ENCODE measurements at regions not wholly inside any gene's neighbourhood (a gene's known extent, or its start where the extent isn't known, plus 50 kb on each side); places are given as distances from the start of the nearest gene placed in this dataset.
"Not testable (repeated sequence)": the region's sequence is repeated elsewhere in the genome, so short reads cannot be mapped to it uniquely, and the experiment has no call there.

DNA sequence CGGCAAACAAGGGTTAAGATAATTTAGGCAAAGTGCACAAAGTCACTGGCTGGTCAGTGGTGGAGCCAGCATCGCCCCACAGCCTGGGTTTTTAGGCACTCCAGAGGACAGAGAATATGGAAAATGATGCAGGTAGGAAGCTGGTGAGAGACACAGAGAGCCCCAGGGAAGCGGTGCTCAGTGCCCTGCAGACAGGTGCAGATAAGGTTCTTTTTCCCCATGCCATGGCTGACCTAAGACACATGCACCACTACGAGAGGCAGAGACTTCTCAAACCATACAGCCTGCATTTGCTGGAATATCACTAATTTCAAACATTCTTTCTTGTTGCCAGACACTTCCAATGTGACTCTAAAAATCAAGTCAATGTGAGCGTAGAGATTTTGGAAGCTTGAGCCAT lies 205.7 kb upstream of the APCDD1 start:
- no peak for DNase-seq (ENCODE audit: low read depth)

DNA sequence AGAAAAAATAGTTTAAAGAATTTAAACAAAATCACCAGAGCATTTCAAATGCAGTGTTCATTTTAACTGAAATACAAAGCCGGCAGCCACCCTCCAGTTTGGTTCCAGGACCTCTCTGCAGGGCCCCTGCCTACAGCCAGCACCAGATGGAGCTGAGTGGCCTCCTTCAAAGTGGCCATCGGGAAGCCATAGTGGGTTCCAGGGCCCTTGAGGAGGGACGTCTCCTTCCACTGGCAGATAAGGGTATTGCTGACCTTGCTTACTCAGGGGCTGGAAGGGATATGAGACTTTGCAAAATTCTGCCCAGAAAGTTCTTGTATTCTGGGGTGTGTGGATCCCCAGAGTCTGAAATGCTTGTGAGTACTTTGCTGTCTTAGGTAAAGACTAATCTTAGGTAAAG lies 205.2 kb upstream of the APCDD1 start:
- DNase-seq (ENCODE audit: low read depth), result no peak

DNA sequence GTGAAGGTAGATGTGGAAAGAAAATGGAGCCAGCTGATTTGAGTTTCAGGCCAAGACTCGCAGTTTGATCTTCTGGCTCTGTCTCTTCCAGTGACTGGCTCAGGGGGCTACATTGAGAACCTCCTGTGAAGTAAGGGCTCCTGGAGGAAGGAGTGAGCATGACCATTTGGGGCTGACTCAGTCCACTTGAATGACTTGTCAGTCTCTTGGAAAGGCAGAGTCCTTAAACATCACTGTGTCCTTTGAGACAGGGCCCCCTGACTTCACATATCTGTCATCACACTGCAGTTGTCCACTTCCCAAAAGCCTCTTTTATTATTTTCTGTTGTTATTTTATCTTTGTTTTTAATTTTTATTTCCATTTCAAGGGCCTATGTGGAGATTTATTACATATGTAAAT lies 204.6 kb upstream of the APCDD1 start:
- no peak for DNase-seq (ENCODE audit: low read depth)

DNA sequence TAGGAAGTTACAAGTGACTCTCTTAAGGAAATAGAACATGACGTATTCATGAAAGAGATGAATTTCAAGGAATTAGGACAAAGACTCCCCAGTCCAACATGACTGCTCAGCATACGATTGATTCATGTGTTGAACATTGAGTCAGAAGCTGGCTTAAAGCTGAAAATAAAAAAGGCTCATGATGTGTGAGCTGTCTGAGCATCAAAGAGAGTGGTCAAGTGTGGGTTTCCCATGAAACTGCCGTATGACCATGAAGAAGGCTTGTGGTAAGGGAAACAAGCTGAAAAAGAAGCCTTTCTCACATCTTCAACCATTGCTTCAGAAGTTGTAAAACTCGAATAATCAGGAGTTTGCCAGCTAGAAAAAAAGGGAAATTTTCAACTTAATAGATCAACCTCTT lies 201.9 kb upstream of the APCDD1 start:
- DNase-seq (ENCODE audit: low read depth), result no peak

DNA sequence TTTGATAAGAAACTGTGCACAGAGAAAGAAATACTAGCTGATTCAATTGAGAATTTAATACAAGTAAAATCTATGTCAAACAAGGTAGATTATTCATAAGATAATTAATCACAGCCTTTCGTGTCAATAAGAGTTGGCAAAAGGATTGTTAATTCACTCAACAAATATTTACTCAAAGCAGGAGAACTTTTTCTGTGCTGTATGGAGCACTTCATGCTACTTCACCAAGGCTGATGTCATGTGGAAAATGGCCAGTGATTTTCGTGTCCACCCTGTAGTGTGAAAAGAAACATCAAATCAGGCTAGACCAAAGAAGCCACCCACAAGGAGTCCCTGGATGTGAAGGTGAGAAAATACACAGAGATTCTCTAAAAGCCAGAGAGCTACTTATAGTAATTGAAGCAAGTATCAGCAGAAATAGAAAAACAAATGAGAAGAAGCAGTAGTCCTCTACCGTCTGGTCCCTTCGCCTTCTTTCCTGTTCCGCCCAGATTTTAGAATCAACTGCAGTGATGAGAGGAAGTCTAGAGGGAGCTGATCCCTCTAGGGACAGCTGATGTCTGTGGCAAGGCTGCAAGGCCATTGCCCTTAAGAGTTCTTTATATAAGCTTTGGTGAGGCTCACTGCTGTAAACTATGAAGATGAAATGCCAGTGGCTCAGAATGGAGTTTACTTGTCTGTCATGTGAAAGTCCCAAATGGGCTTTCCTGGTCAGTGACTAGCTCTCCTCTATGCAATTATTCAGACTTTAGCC lies 201.3 kb upstream of the APCDD1 start:
- DNase-seq (ENCODE audit: low read depth), result no peak

DNA sequence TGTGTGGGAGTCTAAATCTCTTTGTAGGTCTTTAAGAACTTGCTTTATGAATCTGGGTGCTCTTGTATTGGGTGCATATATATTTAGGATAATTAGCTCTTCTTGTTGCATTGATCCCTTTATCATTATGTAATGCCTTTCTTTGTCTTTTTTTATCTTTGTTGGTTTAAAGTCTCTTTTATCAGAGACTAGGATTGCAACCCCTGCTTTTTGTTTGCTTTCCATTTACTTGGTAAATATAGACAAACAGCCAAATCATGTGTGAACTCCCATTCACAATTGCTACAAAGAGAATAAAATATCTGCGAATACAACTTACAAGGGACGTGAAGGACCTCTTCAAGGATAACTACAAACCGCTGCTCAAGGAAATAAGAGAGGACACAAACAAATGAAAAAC lies 198.2 kb upstream of the APCDD1 start:
- DNase-seq (ENCODE audit: low read depth), result not testable (repeated sequence)

DNA sequence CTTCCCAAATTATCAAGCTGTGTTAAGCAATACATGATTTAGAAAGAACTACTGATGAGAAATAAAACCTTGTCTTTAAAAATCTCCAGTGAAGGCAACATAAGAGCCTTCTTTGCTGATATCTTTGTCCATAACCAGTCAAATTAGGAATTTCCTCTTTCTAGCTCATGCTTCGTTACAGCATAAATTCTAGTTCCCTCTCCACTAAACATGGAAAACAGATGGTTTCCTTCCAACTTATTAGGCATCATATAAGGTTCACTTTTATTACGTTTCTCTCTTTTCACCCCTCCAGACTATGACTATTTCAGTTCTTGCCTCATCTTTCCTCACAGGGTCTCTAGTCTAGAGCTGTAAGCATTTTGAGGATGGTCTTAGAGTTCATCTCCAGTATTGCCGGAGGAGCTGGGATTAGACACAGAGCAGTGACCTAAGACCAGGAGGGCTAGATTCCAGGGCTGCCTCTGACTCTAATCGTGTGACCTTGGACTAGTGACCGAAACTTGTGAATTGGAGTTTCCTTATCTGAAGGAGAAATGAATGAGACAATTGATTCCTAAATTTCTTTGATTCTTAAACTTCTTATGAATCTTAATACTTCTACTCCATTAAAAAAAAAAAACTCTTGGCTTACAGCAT lies 195.5 kb upstream of the APCDD1 start:
- DNase-seq (ENCODE audit: low read depth), result no peak

DNA sequence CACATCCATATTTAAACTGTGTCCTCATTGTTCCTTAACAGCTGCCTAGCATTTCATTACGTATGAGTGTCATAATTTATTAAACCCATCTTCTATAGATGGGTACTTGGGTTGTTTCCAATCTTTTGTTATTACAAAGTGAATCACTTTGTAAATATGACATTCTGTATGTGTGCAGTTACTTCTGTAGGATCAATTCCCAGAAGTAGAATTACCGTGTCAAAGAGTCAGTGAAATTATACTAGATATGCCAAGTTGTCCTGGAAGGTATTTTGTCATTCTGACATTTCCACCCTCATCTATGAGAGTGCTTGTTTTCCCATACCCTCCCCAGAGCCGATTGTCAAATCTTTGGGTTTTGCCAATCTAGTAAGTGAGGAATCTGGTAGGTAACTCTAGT lies 194.5 kb upstream of the APCDD1 start:
- no peak for DNase-seq (ENCODE audit: low read depth)

- no peak for DNase-seq (ENCODE audit: low read depth)
Measured at GRCh38 chr18:10261344-10262276, 192.8 kb upstream of the APCDD1 start.

GRCh38 chr18:10262566-10262965 lies 191.9 kb upstream of the APCDD1 start:
- DNase-seq (ENCODE audit: low read depth), result no peak

- DNase-seq (ENCODE audit: low read depth), result no peak
Measured at GRCh38 chr18:10264260-10264659, 190.2 kb upstream of the APCDD1 start.

DNA sequence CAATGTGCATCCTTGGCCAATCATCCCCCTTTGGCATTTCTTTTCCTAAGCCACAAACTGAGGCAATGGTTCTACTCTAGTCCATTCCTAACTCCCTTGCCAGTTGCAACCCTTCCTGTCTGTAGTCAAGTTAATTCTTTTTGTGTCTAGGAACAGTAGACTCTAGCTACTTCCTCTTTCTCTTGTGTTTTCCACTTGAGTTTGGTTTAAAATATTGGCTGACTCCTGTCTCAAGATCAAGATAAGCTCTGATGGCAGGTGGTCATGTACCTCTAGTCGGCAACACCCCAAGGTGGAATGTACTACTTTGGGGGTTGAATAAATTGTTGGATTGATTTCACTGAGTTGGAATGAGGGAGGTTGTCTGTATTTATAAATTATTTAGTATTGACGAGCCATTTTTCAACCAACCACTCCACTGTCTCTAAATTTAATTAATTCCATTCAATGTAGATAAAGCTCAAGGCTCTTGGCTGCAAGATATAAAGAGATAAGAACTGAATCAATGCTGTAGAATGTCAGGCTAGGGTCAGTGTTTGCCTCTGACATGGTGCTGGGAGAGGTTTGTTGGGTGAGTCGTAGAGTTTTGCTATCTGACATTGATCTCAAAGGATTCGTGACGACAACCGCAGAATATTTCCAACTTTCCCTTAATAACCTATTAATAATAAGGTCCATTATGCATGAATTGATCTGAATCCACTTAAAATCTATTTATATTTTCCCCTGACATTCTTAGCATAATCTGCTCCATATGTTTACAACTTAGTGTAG lies 188.7 kb upstream of the APCDD1 start:
- DNase-seq (ENCODE audit: low read depth), result no peak

DNA sequence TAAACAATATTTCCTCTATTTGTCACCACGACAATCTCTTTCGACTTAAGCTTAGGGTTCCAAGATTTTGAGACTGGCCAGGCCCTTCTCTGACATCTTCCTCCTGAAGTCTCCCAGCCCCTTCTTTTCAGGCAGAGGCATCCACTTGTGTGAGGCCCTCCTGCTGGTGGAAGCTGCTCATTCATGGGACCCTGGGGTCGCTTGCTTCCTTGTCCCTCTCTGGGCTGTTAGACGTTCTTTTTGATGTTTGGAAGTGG lies 188.2 kb upstream of the APCDD1 start:
- DNase-seq (ENCODE audit: low read depth), result no peak

GRCh38 chr18:10269261-10269660 lies 185.2 kb upstream of the APCDD1 start:
- no peak for DNase-seq (ENCODE audit: low read depth)

DNA sequence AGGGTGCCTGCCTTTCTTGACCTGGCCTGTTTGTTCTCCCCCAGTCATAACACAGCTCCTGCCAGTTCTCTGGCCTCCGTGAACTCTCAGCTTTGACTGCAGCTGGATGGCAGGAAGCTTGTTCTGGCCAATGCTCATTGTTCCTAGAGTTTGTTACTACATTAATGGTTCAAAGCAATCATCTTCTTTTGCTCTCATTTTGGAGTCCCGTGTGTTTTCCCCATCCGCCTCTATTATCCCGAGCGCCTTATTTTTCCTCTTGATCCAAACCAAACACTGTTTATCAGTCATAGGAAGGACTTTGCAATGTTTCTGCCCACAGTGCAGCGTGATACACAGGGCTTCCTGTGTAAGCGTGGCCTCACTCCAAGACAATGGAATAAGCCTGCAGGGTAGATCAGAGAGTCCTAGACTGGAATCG lies 184.3 kb upstream of the APCDD1 start:
- DNase-seq (ENCODE audit: low read depth), result no peak

- DNase-seq (ENCODE audit: low read depth), result no peak
Measured at GRCh38 chr18:10271481-10271880, 183.0 kb upstream of the APCDD1 start.

- DNase-seq (ENCODE audit: low read depth), result no peak
Measured at GRCh38 chr18:10274301-10274700, 180.1 kb upstream of the APCDD1 start.

GRCh38 chr18:10275486-10275885 lies 178.9 kb upstream of the APCDD1 start:
- no peak for DNase-seq (ENCODE audit: low read depth)

DNA sequence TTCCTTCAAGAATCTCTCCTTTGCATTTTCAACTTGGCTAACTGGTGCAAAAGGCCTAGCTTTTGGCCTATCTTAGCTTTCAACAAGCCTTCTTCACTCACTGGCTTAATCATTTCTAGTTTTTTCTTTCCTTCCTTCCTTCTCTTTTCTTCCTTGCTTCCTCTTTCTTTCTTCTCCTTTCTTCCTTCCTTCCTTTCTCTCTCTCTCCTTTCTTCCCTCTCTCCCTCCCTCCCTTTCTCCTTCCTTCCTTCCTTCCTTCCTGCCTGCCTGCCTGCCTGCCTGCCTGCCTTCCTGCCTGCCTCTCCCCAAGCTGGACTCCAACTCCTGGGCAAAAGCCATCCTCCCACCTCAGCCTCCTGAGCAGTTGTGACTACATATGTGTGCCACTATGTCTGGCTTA lies 176.2 kb upstream of the APCDD1 start:
- DNase-seq (ENCODE audit: low read depth), result no peak

DNA sequence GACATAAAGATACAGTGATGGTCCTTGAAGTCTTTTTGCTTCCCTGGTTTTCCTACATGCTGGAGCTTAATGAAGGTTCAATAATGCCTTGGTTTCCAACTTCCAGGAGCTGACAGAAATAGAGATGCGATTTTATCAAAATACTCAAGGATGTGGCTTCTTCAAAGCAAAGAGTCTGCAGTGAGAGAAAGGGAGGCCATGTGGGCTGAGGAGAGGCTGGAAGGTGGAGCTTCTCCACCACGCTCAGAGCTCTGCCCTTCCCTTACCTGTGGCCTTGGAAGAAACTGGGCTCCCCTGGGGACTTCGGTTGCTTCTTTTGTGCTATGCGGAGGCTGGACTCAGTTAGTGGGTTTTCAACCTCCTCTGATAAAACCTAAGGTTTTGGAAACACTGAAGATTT lies 175.0 kb upstream of the APCDD1 start:
- DNase-seq (ENCODE audit: low read depth), result no peak

- DNase-seq (ENCODE audit: low read depth), result no peak
Measured at GRCh38 chr18:10279905-10280644, 174.4 kb upstream of the APCDD1 start.
